Activated CD8-positive, alpha-beta T cell treated with anti-CD3 and anti-CD28 coated beads for 36 hours (primary cell): ENCODE measurements at regions not wholly inside any gene's neighbourhood (a gene's known extent, or its start where the extent isn't known, plus 50 kb on each side); places are given as distances from the start of the nearest gene placed in this dataset.

Experiments
- ATAC-seq: fragments of 200-7000 bp; cut with Tn5 transposase; one replicate; pipeline ENCODE4 v1.10.0; 2021; ENCODE audit warnings: mild to moderate bottlenecking, moderate library complexity
- CTCF ChIA-PET: fragments of 350-600 bp; sonication (Branson Sonifier 250); formaldehyde crosslinking; loops from one replicate; lab custom pipeline; 2021; ENCODE audit warnings: antibody characterized with exemption; lab: Charles Lee
- POLR2A ChIA-PET: fragments of 350-600 bp; sonication (Branson Sonifier 250); formaldehyde crosslinking; loops from one replicate; lab custom pipeline; 2021; ENCODE audit warnings: antibody characterized with exemption; lab: Charles Lee
- DNase-seq: peaks from one replicate; pipeline ENCODE4 v3.0.0-alpha.2; 2020
- H3K27ac Mint-ChIP-seq: one replicate; pipeline ENCODE4 v1.8.0; 2021; ENCODE audit warnings: mild to moderate bottlenecking, mixed read lengths
- H3K27me3 Mint-ChIP-seq: one replicate; pipeline ENCODE4 v1.8.0; 2021; ENCODE audit warnings: mixed read lengths
- H3K36me3 Mint-ChIP-seq: one replicate; pipeline ENCODE4 v1.8.0; 2021; ENCODE audit warnings: low read depth, mixed read lengths
- H3K4me1 Mint-ChIP-seq: one replicate; pipeline ENCODE4 v1.8.0; 2021; ENCODE audit warnings: low read depth, mixed read lengths
- H3K4me3 Mint-ChIP-seq: one replicate; pipeline ENCODE4 v1.8.0; 2021; ENCODE audit warnings: mild to moderate bottlenecking, moderate library complexity, mixed read lengths
- H3K9me3 Mint-ChIP-seq: one replicate; pipeline ENCODE4 v1.8.0; 2021; ENCODE audit warnings: mixed read lengths
- CTCF ChIP-seq: fragments of 200-600 bp; IDR thresholded peaks from one replicate; pipeline ENCODE4 v1.8.0; 2022; ENCODE audit warnings: antibody characterized with exemption, mild to moderate bottlenecking
- intact Hi-C: fragments of 100-400 bp; cut with micrococcal nuclease; formaldehyde crosslinking; loops from one replicate; pipeline ENCODE4 v1.10.0; 2022

- H3K9me3 Mint-ChIP-seq: no peaks in the 10 kb centered on the region
- ChIA-PET CTCF (interaction anchor here (1.4 kb wide), 1 partner anchor 9 kb away, joined by 3 read pairs; no protein-coding TSS in a partner anchor), POLR2A (no interaction called here)
- no peaks in the 10 kb centered on the region for H3K36me3 Mint-ChIP-seq
- ATAC-seq (no peak), DNase-seq (no peak)
- H3K4me3 Mint-ChIP-seq: no peak overlapping the region
- intact Hi-C loops: no loop called here
- no peaks in the 10 kb centered on the region for H3K27me3 Mint-ChIP-seq
- no peaks in the 10 kb centered on the region for H3K4me1 Mint-ChIP-seq
- no peak overlapping the region for H3K27ac Mint-ChIP-seq
- TF ChIP-seq CTCF: no peak
These were observed 385.4 kb upstream of the TMEFF2 start for GRCh38 chr2:192579965-192580700.

GRCh38 chr2:192578780-192579179 is 384.0 kb upstream of the TMEFF2 start:
- intact Hi-C loops: no loop called here
- no peak for TF ChIP-seq CTCF
- H3K36me3 Mint-ChIP-seq: no peaks in the 10 kb centered on the region
- no peak overlapping the region for H3K4me3 Mint-ChIP-seq
- no peaks in the 10 kb centered on the region for H3K9me3 Mint-ChIP-seq
- no peaks in the 10 kb centered on the region for H3K4me1 Mint-ChIP-seq
- POLR2A ChIA-PET: no interaction called here
- no peak overlapping the region for H3K27ac Mint-ChIP-seq
- CTCF ChIA-PET: no interaction called here
- H3K27me3 Mint-ChIP-seq: no peaks in the 10 kb centered on the region
- ATAC-seq: no peak
- DNase-seq: no peak

GRCh38 chr2:192577706-192578105 is 383.0 kb upstream of the TMEFF2 start:
- CTCF ChIA-PET: no interaction called here
- DNase-seq: no peak

GRCh38 chr2:192574552-192574951 is 379.8 kb upstream of the TMEFF2 start:
- no peak for TF ChIP-seq CTCF
- intact Hi-C loops: no loop called here
- ATAC-seq (no peak), DNase-seq (no peak)
- H3K4me3 Mint-ChIP-seq: no peak overlapping the region
- CTCF ChIA-PET: no interaction called here
- no peaks in the 10 kb centered on the region for H3K4me1 Mint-ChIP-seq
- H3K27me3 Mint-ChIP-seq: no peaks in the 10 kb centered on the region
- no peaks in the 10 kb centered on the region for H3K36me3 Mint-ChIP-seq
- POLR2A ChIA-PET: no interaction called here
- no peak overlapping the region for H3K27ac Mint-ChIP-seq
- no peaks in the 10 kb centered on the region for H3K9me3 Mint-ChIP-seq

More at GRCh38 chr2:192577706-192578105, 383.0 kb upstream of the TMEFF2 start:
- H3K27me3 Mint-ChIP-seq: no peaks in the 10 kb centered on the region
- intact Hi-C loops: no loop called here
- no peaks in the 10 kb centered on the region for H3K4me1 Mint-ChIP-seq
- TF ChIP-seq CTCF: no peak
- no peak for ATAC-seq
- no peaks in the 10 kb centered on the region for H3K36me3 Mint-ChIP-seq
- H3K27ac Mint-ChIP-seq: no peak overlapping the region
- H3K9me3 Mint-ChIP-seq: no peaks in the 10 kb centered on the region
- no peak overlapping the region for H3K4me3 Mint-ChIP-seq
- POLR2A ChIA-PET: no interaction called here

- no peaks in the 10 kb centered on the region for H3K9me3 Mint-ChIP-seq
- no peak overlapping the region for H3K4me3 Mint-ChIP-seq
- TF ChIP-seq CTCF: no peak
- no peak overlapping the region for H3K27ac Mint-ChIP-seq
- H3K36me3 Mint-ChIP-seq: no peaks in the 10 kb centered on the region
- POLR2A ChIA-PET: no interaction called here
- H3K27me3 Mint-ChIP-seq: no peaks in the 10 kb centered on the region
- CTCF ChIA-PET: interaction anchor here (0.9 kb wide), 1 partner anchor 10 kb away, joined by 3 read pairs; no protein-coding TSS in a partner anchor
- intact Hi-C loops: no loop called here
- no peak for ATAC-seq
- DNase-seq: no peak
- H3K4me1 Mint-ChIP-seq: no peaks in the 10 kb centered on the region
These were observed 376.9 kb upstream of the TMEFF2 start for GRCh38 chr2:192571636-192572035.
